GM23338 (cell line): ENCODE measurements at regions not wholly inside any gene's neighbourhood (a gene's known extent, or its start where the extent isn't known, plus 50 kb on each side); places are given as distances from the start of the nearest gene placed in this dataset.

Experiments used
- ATAC-seq: fragments of 200-7000 bp; cut with Tn5 transposase; 3 replicates; pipeline ENCODE4 v1.9.1; 2020
- DNase-seq: peaks from one replicate; pipeline ENCODE4 v3.0.0-alpha.2; 2015; ENCODE audit warnings: low spot score
- H2AFZ ChIP-seq: fragments of 200-600 bp; sonication (generic); 2 replicates; pipeline ENCODE4 v1.8.0; 2016; ENCODE audit warnings: antibody characterized with exemption, mild to moderate bottlenecking, moderate library complexity
- H3F3A ChIP-seq: fragments of 200-600 bp; sonication (generic); replicated peaks from 2 replicates; pipeline ENCODE4 v1.8.0; 2017; ENCODE audit warnings: antibody characterized with exemption, mixed run types, low read depth
- H3K27ac ChIP-seq: fragments of 200-600 bp; sonication (generic); 2 replicates; pipeline ENCODE4 v1.6.1; 2016; ENCODE audit warnings: low read depth
- H3K27me3 ChIP-seq: fragments of 200-600 bp; sonication (generic); 2 replicates; pipeline ENCODE4 v1.8.0; 2016; ENCODE audit warnings: mild to moderate bottlenecking, mixed run types, moderate library complexity; ENCODE audit not compliant: insufficient read depth
- H3K36me3 ChIP-seq: fragments of 200-600 bp; sonication (generic); 2 replicates; pipeline ENCODE4 v1.8.0; 2016; ENCODE audit warnings: mild to moderate bottlenecking; ENCODE audit not compliant: insufficient read depth
- H3K4me1 ChIP-seq: fragments of 200-600 bp; sonication (generic); 2 replicates; pipeline ENCODE4 v1.8.0; 2016; ENCODE audit warnings: mild to moderate bottlenecking, moderate library complexity; ENCODE audit not compliant: insufficient read depth
- H3K4me2 ChIP-seq: fragments of 200-600 bp; sonication (generic); 2 replicates; pipeline ENCODE4 v1.7.1; 2017; ENCODE audit warnings: mixed run types
- H3K4me3 ChIP-seq: fragments of 200-600 bp; sonication (generic); 2 replicates; pipeline ENCODE4 v1.6.1; 2016; ENCODE audit warnings: mixed run types
- H3K79me2 ChIP-seq: fragments of 200-600 bp; sonication (generic); replicated peaks from 2 replicates; pipeline ENCODE4 v1.8.0; 2017; ENCODE audit warnings: mild to moderate bottlenecking; ENCODE audit not compliant: insufficient read depth
- H3K9me2 ChIP-seq: fragments of 200-600 bp; sonication (generic); 2 replicates; pipeline ENCODE4 v1.8.0; 2017; ENCODE audit not compliant: insufficient read depth
- H4K20me1 ChIP-seq: fragments of 200-600 bp; sonication (generic); replicated peaks from 2 replicates; pipeline ENCODE4 v1.8.0; 2017; ENCODE audit warnings: mild to moderate bottlenecking; ENCODE audit not compliant: insufficient read depth
- H3K27ac Mint-ChIP-seq: 2 replicates; pipeline ENCODE4 v1.8.0; 2020; ENCODE audit warnings: inconsistent platforms, mild to moderate bottlenecking, moderate library complexity, mixed read lengths
- H3K27me3 Mint-ChIP-seq: 3 replicates; pipeline ENCODE4 v1.8.0; 2022; ENCODE audit warnings: low read depth, mild to moderate bottlenecking, moderate library complexity, mixed read lengths, inconsistent platforms; ENCODE audit not compliant: insufficient read depth, poor library complexity
- H3K36me3 Mint-ChIP-seq: 3 replicates; pipeline ENCODE4 v1.8.0; 2021; ENCODE audit warnings: low read depth, mild to moderate bottlenecking, inconsistent platforms, moderate library complexity, mixed read lengths
- H3K4me1 Mint-ChIP-seq: 3 replicates; pipeline ENCODE4 v1.8.0; 2020; ENCODE audit warnings: mild to moderate bottlenecking, inconsistent platforms, mixed read lengths
- H3K4me3 Mint-ChIP-seq: 3 replicates; pipeline ENCODE4 v1.8.0; 2021; ENCODE audit warnings: moderate library complexity, mild to moderate bottlenecking, inconsistent platforms, mixed read lengths
- H3K9me3 Mint-ChIP-seq: 3 replicates; pipeline ENCODE4 v1.8.0; 2020; ENCODE audit warnings: moderate library complexity, mild to moderate bottlenecking, inconsistent platforms, mixed read lengths
- CTCF ChIP-seq, 2 experiments: fragments of 200-600 bp in 1 of 2; sonication (generic) in 1 of 2; conservative IDR thresholded peaks; 2 replicates each; pipeline versions ENCODE4 v1.5.1 to v1.6.1; 2016 to 2017; ENCODE audit warnings: antibody characterized with exemption in 2 of 2, low read depth in 2 of 2, mild to moderate bottlenecking in 2 of 2, moderate library complexity in 1 of 2
- ETS1 ChIP-seq: IDR thresholded peaks from 2 replicates; pipeline ENCODE4 v1.6.1; 2016; ENCODE audit warnings: antibody characterized with exemption
- EZH2 ChIP-seq: fragments of 200-600 bp; sonication (generic); IDR thresholded peaks from one replicate; pipeline ENCODE4 v1.8.0; 2017; ENCODE audit warnings: antibody characterized with exemption, mild to moderate bottlenecking, low read depth; ENCODE audit not compliant: unreplicated experiment
- EZH2phosphoT487 ChIP-seq: fragments of 200-600 bp; sonication (generic); IDR thresholded peaks from one replicate; pipeline ENCODE4 v1.8.1; 2018; ENCODE audit warnings: antibody characterized with exemption; ENCODE audit not compliant: unreplicated experiment
- JUNB ChIP-seq: IDR thresholded peaks from one replicate; pipeline ENCODE4 v1.6.1; 2016; ENCODE audit warnings: antibody characterized with exemption; ENCODE audit not compliant: unreplicated experiment
- REST ChIP-seq: IDR thresholded peaks from one replicate; pipeline ENCODE4 v1.6.1; 2018; ENCODE audit warnings: antibody characterized with exemption; ENCODE audit not compliant: unreplicated experiment
- STAT1 ChIP-seq: IDR thresholded peaks from one replicate; pipeline ENCODE4 v1.6.1; 2016; ENCODE audit warnings: antibody characterized with exemption; ENCODE audit not compliant: unreplicated experiment
- ZNF114 ChIP-seq: fragments of 250-450 bp; sonication (Bioruptor Pico); IDR thresholded peaks from 2 replicates; pipeline ENCODE4 v1.5.0; 2020; ENCODE audit warnings: mild to moderate bottlenecking, moderate library complexity
- ZNF462 ChIP-seq: fragments of 250-450 bp; sonication (Bioruptor Pico); IDR thresholded peaks from 2 replicates; pipeline ENCODE4 v1.5.0; 2020; ENCODE audit warnings: mild to moderate bottlenecking, moderate library complexity

GRCh38 chr7:8963722-8964121 is 530.3 kb downstream of the NXPH1 start:
- H3K79me2 ChIP-seq = no peaks in the 10 kb centered on the region
- no peaks in the 10 kb centered on the region for H3K9me2 ChIP-seq
- H2AFZ ChIP-seq = no peak overlapping the region
- no peak overlapping the region for H3K27ac ChIP-seq
- H4K20me1 ChIP-seq = no peaks in the 10 kb centered on the region
- no peaks in the 10 kb centered on the region for H3F3A ChIP-seq
- ATAC-seq (no peak), DNase-seq (no peak)
- H3K36me3 Mint-ChIP-seq = no peaks in the 10 kb centered on the region
- no peaks in the 10 kb centered on the region for H3K4me1 ChIP-seq
- no peaks in the 10 kb centered on the region for H3K27me3 ChIP-seq
- H3K4me3 Mint-ChIP-seq = no peak overlapping the region
- no peaks in the 10 kb centered on the region for H3K36me3 ChIP-seq
- no peaks in the 10 kb centered on the region for H3K9me3 Mint-ChIP-seq
- no peak overlapping the region for H3K4me3 ChIP-seq
- H3K4me2 ChIP-seq = no peak overlapping the region
- no peak overlapping the region for H3K27ac Mint-ChIP-seq
- TF ChIP-seq CTCF (conservative IDR thresholded peaks at IDR 0.05; ENCODE audit: low read depth in 2 of 2) = no peak
- no peak for TF ChIP-seq REST
- TF ChIP-seq EZH2 = no peak
- no peak for TF ChIP-seq ZNF462
- TF ChIP-seq ETS1 = no peak
- no peak for TF ChIP-seq EZH2phosphoT487
- TF ChIP-seq JUNB = no peak
- no peak for TF ChIP-seq ZNF114 (CRISPR knock-in tag)
- TF ChIP-seq STAT1 = no peak
- peaks cover 9% of the 10 kb centered on the region; the same call in 2 of the 3 replicates for H3K4me1 Mint-ChIP-seq
- no peaks in the 10 kb centered on the region for H3K27me3 Mint-ChIP-seq
